ENCODE measurements at regions not wholly inside any gene's neighbourhood (a gene's known extent, or its start where the extent isn't known, plus 50 kb on each side); places are given as distances from the start of the nearest gene placed in this dataset.
"Not testable (repeated sequence)": the region's sequence is repeated elsewhere in the genome, so short reads cannot be mapped to it uniquely, and the experiment has no call there.

- no peak for DNase-seq
Observed at GRCh38 chr10:33725430-33725829, 391.0 kb upstream of the NRP1 start.

GRCh38 chr10:33723181-33723580, 388.7 kb upstream of the NRP1 start:
- no peak for DNase-seq

- no peak for DNase-seq
Observed at GRCh38 chr10:33722067-33722466, 387.6 kb upstream of the NRP1 start.

- DNase-seq = no peak
Observed at GRCh38 chr10:33721509-33721908, 387.0 kb upstream of the NRP1 start.

GRCh38 chr10:33720161-33720560, 385.7 kb upstream of the NRP1 start:
- no peak for DNase-seq

DNA sequence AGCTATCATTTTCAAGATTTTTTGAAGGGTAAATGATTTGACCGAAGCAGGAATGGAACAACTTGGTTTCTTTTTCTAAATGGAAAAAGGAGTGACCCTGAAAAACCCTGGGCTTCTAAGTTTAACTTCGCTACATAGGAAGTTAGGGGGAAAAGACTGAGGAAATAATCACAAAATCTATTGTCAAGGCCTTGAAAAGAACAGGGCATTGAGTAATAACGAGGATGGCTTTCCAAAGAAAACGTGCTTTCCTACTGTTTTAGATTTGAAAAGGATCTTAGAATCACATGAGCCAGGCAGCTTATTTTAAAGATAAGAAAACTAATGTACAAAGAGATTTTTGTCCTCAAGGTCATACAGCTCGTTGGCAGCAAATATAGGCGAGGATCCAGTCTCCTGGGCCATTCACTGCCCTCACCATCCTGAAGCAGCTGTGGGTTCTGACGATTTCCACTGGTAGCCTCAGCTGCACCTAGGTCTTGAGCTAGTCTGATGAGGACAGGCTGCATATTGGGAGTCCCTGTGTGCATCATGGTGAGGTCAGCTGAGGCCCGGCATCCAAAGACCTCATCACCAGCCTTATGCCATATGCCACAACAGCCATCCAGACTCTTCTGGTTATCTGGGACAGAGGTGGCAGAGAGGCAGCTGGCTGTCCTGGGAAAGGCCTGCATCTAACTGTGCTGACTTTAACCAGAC, 384.7 kb upstream of the NRP1 start:
- DNase-seq = no peak

DNA sequence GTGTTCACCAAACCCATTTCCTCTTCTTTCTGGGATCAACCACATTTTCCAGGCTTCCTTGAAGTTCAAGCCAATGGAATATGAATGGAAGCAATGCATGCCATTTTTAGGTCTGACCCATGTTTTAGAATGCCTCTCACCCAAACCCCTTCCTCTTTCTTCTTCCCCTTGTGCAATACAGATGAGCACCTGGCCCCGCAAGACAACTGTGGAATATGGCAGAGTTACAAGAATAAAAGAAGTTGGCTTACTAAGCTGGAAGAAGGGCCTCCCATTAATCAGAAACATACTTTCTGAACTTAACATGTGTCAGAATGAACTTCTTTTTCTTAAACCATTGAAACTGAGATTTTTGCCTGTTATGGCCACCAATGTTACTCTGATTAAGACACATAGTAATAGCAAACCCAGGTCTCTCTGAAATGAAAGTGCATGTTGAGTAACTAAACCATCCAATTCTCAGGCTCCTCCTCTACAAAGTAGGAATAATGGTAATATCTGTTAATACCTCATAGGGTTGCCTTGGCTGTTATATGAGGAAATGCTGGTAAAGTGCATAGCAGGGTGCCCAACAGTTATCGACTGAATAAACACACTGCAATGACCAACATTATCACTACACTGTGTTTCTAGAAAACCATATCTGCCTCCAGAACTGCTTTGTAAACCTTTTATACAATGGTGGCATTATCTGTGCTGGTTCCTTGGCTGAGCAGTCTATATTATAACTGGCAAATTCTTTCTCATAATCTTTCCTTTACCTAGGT, 382.2 kb upstream of the NRP1 start:
- no peak for DNase-seq

DNA sequence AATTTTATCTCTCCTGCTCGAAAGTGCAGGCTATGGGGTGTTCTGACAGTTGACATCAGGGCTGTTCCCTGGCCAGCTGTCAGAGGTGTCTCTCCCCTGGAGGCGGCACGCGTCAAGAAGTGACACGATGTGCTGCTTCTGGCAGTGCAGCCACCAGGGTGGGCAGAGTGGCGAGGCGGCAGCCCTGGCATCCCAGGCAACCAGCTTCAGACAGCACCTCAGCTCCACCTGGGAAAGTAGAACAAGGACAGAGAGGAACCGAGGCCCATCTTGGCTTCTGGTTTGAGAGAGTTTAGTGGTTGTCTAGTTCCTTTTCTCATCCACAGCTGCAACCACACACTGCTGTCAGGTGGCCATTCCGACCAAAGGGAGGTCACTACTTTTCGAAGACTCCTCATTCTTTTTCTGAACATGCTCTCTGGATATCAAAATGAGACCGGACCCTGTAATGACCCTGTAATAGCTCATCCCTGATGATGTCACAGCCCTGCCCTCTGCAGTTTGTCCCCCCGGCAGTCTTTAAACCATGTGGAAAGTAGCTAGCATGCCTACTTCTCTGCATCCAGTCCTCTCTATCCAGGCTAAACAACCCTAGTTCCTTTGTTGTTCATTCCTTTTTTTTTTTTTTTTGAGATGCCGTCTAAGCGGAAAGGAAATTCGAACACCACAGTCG, 381.0 kb upstream of the NRP1 start:
- DNase-seq = no peak

GRCh38 chr10:33712825-33713224, 378.4 kb upstream of the NRP1 start:
- DNase-seq = no peak

GRCh38 chr10:33710006-33710405, 375.5 kb upstream of the NRP1 start:
- DNase-seq = no peak

GRCh38 chr10:33709008-33709753, 374.7 kb upstream of the NRP1 start:
- no peak for DNase-seq

- no peak for DNase-seq
Observed at GRCh38 chr10:33708561-33708960, 374.1 kb upstream of the NRP1 start.

DNA sequence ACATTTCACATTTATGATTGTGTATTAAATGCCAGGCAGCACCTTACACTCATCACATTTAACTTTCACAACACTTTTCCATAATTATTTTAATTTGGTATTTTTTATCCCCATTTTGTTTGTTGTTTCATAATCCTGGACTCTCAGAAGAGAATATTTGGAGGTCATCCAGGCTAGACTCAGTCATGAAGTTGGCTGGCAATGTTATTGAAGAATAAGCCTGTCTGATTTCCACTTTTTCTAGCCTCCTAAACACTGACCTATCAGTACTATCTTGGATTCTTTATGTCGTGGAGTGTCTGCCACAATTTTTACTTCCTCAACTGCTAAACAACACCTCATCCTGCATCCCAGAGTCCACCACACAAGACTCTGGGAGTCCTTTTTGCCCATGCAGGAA, 372.3 kb upstream of the NRP1 start:
- DNase-seq = no peak

GRCh38 chr10:33706191-33706590, 371.7 kb upstream of the NRP1 start:
- no peak for DNase-seq

GRCh38 chr10:33704214-33704830, 369.9 kb upstream of the NRP1 start:
- no peak for DNase-seq

GRCh38 chr10:33703501-33704213, 369.2 kb upstream of the NRP1 start:
- DNase-seq = no peak

DNA sequence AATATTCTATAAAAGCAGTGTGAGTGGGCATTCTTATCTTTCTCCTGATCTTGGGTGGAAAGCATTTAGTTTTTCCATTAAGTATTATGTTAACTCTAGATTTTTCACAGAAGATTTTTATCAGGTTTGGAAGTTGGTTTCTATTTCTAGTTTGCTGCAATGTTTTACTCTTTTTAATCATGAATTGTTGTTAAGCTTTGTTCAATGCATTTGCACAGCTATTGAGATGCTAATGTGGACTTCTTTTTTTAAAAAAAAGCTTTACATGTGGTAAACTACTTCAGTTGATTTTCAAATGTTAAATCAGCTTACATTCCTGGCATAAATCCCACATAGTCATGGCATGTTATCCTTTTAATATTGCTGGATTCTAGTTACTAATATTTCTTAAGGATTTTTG, 363.6 kb upstream of the NRP1 start:
- no peak for DNase-seq

- DNase-seq = no peak
Observed at GRCh38 chr10:33697016-33697415, 362.5 kb upstream of the NRP1 start.

- DNase-seq = no peak
Observed at GRCh38 chr10:33695536-33695935, 361.1 kb upstream of the NRP1 start.

- DNase-seq = not testable (repeated sequence)
Observed at GRCh38 chr10:33690536-33690935, 356.1 kb upstream of the NRP1 start.

DNA sequence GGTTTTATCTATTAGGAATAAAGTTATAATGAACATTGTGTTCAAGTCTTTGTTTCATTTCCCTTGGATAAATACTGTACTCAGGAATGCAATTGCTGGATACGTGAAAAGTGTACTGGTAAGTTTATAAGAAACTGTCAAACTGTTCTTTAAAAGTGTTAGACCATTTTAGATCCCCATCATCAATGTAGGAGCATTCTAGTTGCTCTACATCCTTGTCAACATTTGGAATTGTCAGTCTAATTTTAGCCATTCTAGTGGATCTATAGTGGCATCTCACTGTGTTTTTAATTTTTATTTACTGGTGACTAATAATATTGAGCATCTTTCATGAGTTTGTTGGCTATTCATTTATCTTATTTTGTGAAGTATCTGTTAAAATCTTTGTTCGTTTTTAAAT, 354.0 kb upstream of the NRP1 start:
- DNase-seq = no peak

DNA sequence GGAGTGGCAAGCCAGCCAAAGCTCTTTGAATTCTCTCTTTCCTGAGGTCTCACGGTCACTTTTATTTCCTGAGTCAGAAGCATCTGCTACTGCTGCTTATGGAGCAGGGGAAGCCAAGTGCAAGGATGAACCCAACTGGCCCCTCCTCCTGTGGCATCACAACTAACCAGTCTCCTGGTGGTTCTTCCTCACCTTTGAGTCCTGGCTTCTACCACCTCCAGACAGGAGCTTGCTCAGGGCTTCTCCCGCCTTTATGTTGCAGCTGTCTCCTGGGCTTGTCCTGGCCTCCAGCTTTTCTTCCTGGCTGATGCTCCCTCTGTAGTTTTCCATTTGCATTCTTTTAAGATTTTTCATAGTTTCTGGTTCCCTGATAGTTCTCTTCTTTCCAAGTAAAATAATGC, 349.7 kb upstream of the NRP1 start:
- DNase-seq = no peak
